ENCODE measurements at regions not wholly inside any gene's neighbourhood (a gene's known extent, or its start where the extent isn't known, plus 50 kb on each side); places are given as distances from the start of the nearest gene placed in this dataset.

GRCh38 chr2:194060269-194060668, 1596.8 kb upstream of the SLC39A10 start (continued):
- no peak for TF ChIP-seq GPN1 (CRISPR knock-in tag; IDR thresholded peaks at IDR 0.05; ENCODE audit: borderline replicate concordance)

- Histone ChIP-seq H3K9me3 (ENCODE audit: low read length) (peaks cover 41% of the 10 kb centered on the region), H3K4me1 (ENCODE audit: insufficient read depth, low read length) (no peaks in the 10 kb centered on the region), H3K36me3 (replicated peaks in 1 of 2; ENCODE audit: control insufficient read depth in 1 of 2, insufficient read depth in 2 of 2, low read length in 2 of 2) (no peaks in the 10 kb centered on the region), H3K27ac (ENCODE audit: extremely low read length, insufficient read depth, low read length) (no peak overlapping the region), H3K79me2 (ENCODE audit: insufficient read depth, low read length) (no peaks in the 10 kb centered on the region), H4K20me1 (ENCODE audit: insufficient read depth, low read length) (no peaks in the 10 kb centered on the region; the same call in 1 of the 2 replicates), H3K4me2 (ENCODE audit: low read depth, low read length) (no peak overlapping the region), H3K27me3 (ENCODE audit: control insufficient read depth in 1 of 2, insufficient read depth in 2 of 2, low read length in 2 of 2) (no peaks in the 10 kb centered on the region), H3K4me3 (replicated peaks in 1 of 3; ENCODE audit: insufficient read depth in 1 of 3, low read depth in 2 of 3, low read length in 3 of 3) (no peak overlapping the region), H2AFZ (ENCODE audit: low read length) (no peak overlapping the region), H3K9ac (ENCODE audit: insufficient read depth, low read depth, low read length) (no peak overlapping the region)
- ATAC-seq: no peak
- no TSS peak for BruUV-seq (replicated peaks)
- TF ChIP-seq MAFK (conservative IDR thresholded peaks at IDR 0.05 in 1 of 2, IDR thresholded peaks at IDR 0.05 in 1 of 2; ENCODE audit: low read length in 2 of 2) (peak; percentile 49 to 61), MAFF (IDR thresholded peaks at IDR 0.05; ENCODE audit: low read depth, low read length) (peak; percentile 54), MTF2 (CRISPR knock-in tag; IDR thresholded peaks at IDR 0.05; ENCODE audit: borderline replicate concordance) (no peak), ATRX (CRISPR knock-in tag; IDR thresholded peaks at IDR 0.05; ENCODE audit: borderline replicate concordance) (no peak), MIXL1 (CRISPR knock-in tag; IDR thresholded peaks at IDR 0.05) (no peak), ZNF317 (CRISPR knock-in tag; IDR thresholded peaks at IDR 0.05) (no peak), ZNF251 (CRISPR knock-in tag; IDR thresholded peaks at IDR 0.05) (no peak)
- intact Hi-C loops (cut with micrococcal nuclease; ENCODE audit: unreplicated experiment): no loop called here
- ChIA-PET CTCF (ENCODE audit: low intra/inter-chr PET ratio, low total read pairs) (no interaction called here), POLR2A (no interaction called here)
- no peak for DNase-seq (ENCODE audit: low spot score)
- in situ Hi-C loops (cut with HindIII; ENCODE audit: extremely low pct_ligation_motif_present, low pct_unique_long_range_greater_than_20kb): no loop called here
- no peak for FAIRE-seq
Observed at GRCh38 chr2:194054313-194054712, 1602.7 kb upstream of the SLC39A10 start.

- Histone ChIP-seq H3K36me3 (replicated peaks in 1 of 2; ENCODE audit: control insufficient read depth in 1 of 2, insufficient read depth in 2 of 2, low read length in 2 of 2) (no peaks in the 10 kb centered on the region), H3K27me3 (ENCODE audit: control insufficient read depth in 1 of 2, insufficient read depth in 2 of 2, low read length in 2 of 2) (no peaks in the 10 kb centered on the region), H3K4me1 (ENCODE audit: insufficient read depth, low read length) (no peaks in the 10 kb centered on the region), H3K9ac (ENCODE audit: insufficient read depth, low read depth, low read length) (no peak overlapping the region), H3K4me2 (ENCODE audit: low read depth, low read length) (no peak overlapping the region), H3K9me3 (ENCODE audit: low read length) (peaks cover 63% of the 10 kb centered on the region), H3K79me2 (ENCODE audit: insufficient read depth, low read length) (no peaks in the 10 kb centered on the region), H2AFZ (ENCODE audit: low read length) (no peak overlapping the region), H4K20me1 (ENCODE audit: insufficient read depth, low read length) (no peaks in the 10 kb centered on the region), H3K4me3 (replicated peaks in 1 of 3; ENCODE audit: insufficient read depth in 1 of 3, low read depth in 2 of 3, low read length in 3 of 3) (no peak overlapping the region), H3K27ac (ENCODE audit: extremely low read length, insufficient read depth, low read length) (no peak overlapping the region)
- WGBS (ENCODE audit: low lambda C conversion rate): 0% methylated on average over 1 of the region's 1 CpG
- ChIA-PET CTCF (ENCODE audit: low intra/inter-chr PET ratio, low total read pairs) (no interaction called here), POLR2A (no interaction called here)
- in situ Hi-C loops (cut with HindIII; ENCODE audit: extremely low pct_ligation_motif_present, low pct_unique_long_range_greater_than_20kb) (no loop called here), intact Hi-C loops (cut with micrococcal nuclease; ENCODE audit: unreplicated experiment) (no loop called here)
- no TSS peak for BruUV-seq (replicated peaks)
- FAIRE-seq: no peak
- DNase-seq (ENCODE audit: low spot score): no peak
- no peak for ATAC-seq
- no peak for TF ChIP-seq ARNT2 (CRISPR knock-in tag; IDR thresholded peaks at IDR 0.05; ENCODE audit: low read depth)
- TF ChIP-seq ESRRA (CRISPR knock-in tag; IDR thresholded peaks at IDR 0.05; ENCODE audit: low read depth): no peak
- TF ChIP-seq CCDC6 (CRISPR knock-in tag; IDR thresholded peaks at IDR 0.05): no peak
- TF ChIP-seq SALL2 (CRISPR knock-in tag; IDR thresholded peaks at IDR 0.05): no peak
- no peak for TF ChIP-seq IKZF4 (CRISPR knock-in tag; IDR thresholded peaks at IDR 0.05; ENCODE audit: borderline replicate concordance, low read depth, not compliant biosample characterization)
- TF ChIP-seq MEIS2 (CRISPR knock-in tag; IDR thresholded peaks at IDR 0.05): no peak
- no peak for TF ChIP-seq RBM39 (IDR thresholded peaks at IDR 0.05; ENCODE audit: low read depth, low read length, poor library complexity, severe bottlenecking)
Observed at GRCh38 chr2:194044321-194044720, 1612.7 kb upstream of the SLC39A10 start.
